Left lung (tissue), 4 donors: ENCODE measurements at regions not wholly inside any gene's neighbourhood (a gene's known extent, or its start where the extent isn't known, plus 50 kb on each side); places are given as distances from the start of the nearest gene placed in this dataset.
A peak's percentile ranks its signal among the peaks of the same experiment; 100 is the strongest.

Experiments
- ATAC-seq: fragments of 200-7000 bp; cut with Tn5 transposase; one replicate; pipeline ENCODE4 v1.9.1; 2020; ENCODE audit warnings: moderate library complexity
- DNase-seq, 4 donors: peaks; one replicate each; pipeline ENCODE4 v3.0.0-alpha.2; 2013 to 2020
- H3K27ac ChIP-seq, 2 donors: fragments of 200-600 bp; sonication (generic) in 1 of 2; one replicate each; pipeline versions ENCODE4 v1.5.0 to v1.8.0; 2020 to 2021
- H3K27me3 ChIP-seq, 2 donors: fragments of 200-600 bp; sonication (generic) in 1 of 2; one replicate each; pipeline versions ENCODE4 v1.5.0 to v1.8.0; 2020 to 2021
- H3K36me3 ChIP-seq, 2 donors: fragments of 200-600 bp; sonication (generic) in 1 of 2; one replicate each; pipeline versions ENCODE4 v1.5.0 to v1.8.0; 2020 to 2021
- H3K4me1 ChIP-seq, 2 donors: fragments of 200-600 bp; one replicate each; pipeline ENCODE4 v1.8.0; 2021
- H3K4me3 ChIP-seq, 2 donors: fragments of 200-600 bp; sonication (generic) in 1 of 2; one replicate each; pipeline versions ENCODE4 v1.5.0 to v1.8.0; 2020 to 2021; ENCODE audit warnings: mild to moderate bottlenecking in 1 of 2
- H3K9me3 ChIP-seq, 2 donors: fragments of 200-600 bp; sonication (generic) in 1 of 2; one replicate each; pipeline versions ENCODE4 v1.5.0 to v1.8.0; 2020 to 2021
- intact Hi-C, 2 donors: fragments of 100-400 bp; cut with DNase I; formaldehyde crosslinking; loops; one replicate each; pipeline versions ENCODE4 v1.11.2 to v1.14.2; 2022
- TF ChIP-seq, protein P1 (sequence below), 2 donors: fragments of 200-600 bp; sonication (generic) in 1 of 2; IDR thresholded peaks; one replicate each; pipeline versions ENCODE4 v1.5.0 to v1.8.0; 2021; ENCODE audit warnings: antibody characterized with exemption in 2 of 2
- donor health status: DM: no; HTN: yes; CAD: no.
- donor health status: DM: no; HTN: no; CAD: no.

DNA sequence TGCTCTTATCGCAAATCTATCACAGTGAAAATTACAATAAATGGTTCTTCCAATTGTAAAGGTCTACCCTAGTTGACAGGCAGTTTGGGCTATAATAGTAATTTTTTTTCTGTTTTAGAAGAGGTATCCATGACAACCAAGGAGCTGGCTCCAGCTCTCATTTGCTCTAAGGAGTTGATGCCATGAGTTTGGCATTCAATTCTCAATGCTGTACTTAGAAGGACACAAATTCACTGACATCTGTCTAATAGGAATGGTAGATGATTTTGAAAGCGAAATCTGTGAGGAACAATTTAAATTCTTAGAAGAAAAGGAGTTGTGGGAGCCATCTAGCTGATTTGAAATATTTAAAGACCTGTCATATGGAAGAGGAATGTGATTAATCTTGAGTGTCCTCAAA, 203.6 kb upstream of the DAB2 start:
- ATAC-seq, result no peak
- intact Hi-C loops, result no loop called here
- DNase-seq, result no peak
- Histone ChIP-seq H3K9me3 (no peaks in the 10 kb centered on the region), H3K36me3 (no peaks in the 10 kb centered on the region), H3K27ac (no peak overlapping the region), H3K27me3 (no peaks in the 10 kb centered on the region), H3K4me3 (no peak overlapping the region), H3K4me1 (no peaks in the 10 kb centered on the region)
- TF ChIP-seq, protein P1, sequence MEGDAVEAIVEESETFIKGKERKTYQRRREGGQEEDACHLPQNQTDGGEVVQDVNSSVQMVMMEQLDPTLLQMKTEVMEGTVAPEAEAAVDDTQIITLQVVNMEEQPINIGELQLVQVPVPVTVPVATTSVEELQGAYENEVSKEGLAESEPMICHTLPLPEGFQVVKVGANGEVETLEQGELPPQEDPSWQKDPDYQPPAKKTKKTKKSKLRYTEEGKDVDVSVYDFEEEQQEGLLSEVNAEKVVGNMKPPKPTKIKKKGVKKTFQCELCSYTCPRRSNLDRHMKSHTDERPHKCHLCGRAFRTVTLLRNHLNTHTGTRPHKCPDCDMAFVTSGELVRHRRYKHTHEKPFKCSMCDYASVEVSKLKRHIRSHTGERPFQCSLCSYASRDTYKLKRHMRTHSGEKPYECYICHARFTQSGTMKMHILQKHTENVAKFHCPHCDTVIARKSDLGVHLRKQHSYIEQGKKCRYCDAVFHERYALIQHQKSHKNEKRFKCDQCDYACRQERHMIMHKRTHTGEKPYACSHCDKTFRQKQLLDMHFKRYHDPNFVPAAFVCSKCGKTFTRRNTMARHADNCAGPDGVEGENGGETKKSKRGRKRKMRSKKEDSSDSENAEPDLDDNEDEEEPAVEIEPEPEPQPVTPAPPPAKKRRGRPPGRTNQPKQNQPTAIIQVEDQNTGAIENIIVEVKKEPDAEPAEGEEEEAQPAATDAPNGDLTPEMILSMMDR (IDR thresholded peaks at IDR 0.05), result no peak

DNA sequence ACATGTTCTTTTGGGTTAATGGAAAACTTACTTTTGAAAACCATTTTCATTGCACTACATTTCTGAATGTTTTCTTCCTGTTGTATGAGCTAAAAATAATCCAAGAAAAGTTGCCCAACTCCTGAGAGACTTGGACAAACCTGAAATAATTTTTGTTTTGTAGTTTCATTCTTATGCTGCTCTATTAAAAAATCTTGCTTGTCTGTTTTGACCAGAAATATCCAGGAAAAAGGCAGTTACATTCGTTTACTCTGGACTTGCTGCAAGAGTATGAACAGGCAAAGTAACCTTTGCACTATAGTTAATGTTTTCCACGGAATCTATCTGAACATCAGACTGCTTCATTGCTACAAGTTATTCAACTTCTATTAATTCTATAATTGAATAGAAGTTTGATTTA, 200.1 kb upstream of the DAB2 start:
- DNase-seq (no peak), ATAC-seq (peak; percentile 36)
- TF ChIP-seq, protein P1 (IDR thresholded peaks at IDR 0.05), result no peak
- H3K4me1 ChIP-seq, result no peaks in the 10 kb centered on the region
- no peaks in the 10 kb centered on the region for H3K9me3 ChIP-seq
- no peaks in the 10 kb centered on the region for H3K27me3 ChIP-seq
- no peak overlapping the region for H3K4me3 ChIP-seq
- intact Hi-C loops, result no loop called here
- H3K27ac ChIP-seq, result no peak overlapping the region
- no peaks in the 10 kb centered on the region for H3K36me3 ChIP-seq

DNA sequence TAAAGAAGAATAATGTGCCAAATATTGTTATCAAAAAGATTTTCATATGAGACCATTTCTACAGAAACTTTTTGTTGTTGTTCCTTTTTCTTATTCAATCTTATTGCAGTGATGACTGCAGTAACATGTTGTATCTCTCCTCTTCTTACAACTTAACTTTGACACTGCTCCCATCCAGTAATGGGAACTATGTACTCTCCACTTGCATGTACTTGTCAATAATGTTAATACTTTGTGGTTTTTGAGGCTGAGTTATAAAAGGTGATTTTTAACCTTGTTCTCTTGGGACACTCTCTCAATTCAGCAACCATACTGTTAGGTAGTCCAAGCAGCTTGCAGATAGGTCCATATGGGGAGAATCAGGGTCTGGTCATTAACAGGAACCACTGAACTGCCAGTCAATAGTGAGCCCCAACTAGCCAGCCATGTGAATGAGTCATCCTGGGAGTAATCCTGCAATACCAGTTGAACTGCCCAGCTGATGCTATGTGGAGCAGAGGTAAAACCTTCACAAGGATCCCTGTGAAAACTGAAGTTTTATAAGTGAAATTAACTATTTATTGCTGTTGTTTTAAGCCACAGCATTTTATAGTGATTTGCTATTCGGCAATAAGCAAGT, 199.6 kb upstream of the DAB2 start:
- no peaks in the 10 kb centered on the region for H3K4me1 ChIP-seq
- H3K4me3 ChIP-seq, result no peak overlapping the region
- H3K27ac ChIP-seq, result no peak overlapping the region
- TF ChIP-seq, protein P1 (IDR thresholded peaks at IDR 0.05), result no peak
- H3K36me3 ChIP-seq, result no peaks in the 10 kb centered on the region
- no peaks in the 10 kb centered on the region for H3K9me3 ChIP-seq
- H3K27me3 ChIP-seq, result no peaks in the 10 kb centered on the region
- intact Hi-C loops, result no loop called here
- peak; percentile 92 for ATAC-seq
- peak in 1 of 4 donors; percentile 29 for DNase-seq

DNA sequence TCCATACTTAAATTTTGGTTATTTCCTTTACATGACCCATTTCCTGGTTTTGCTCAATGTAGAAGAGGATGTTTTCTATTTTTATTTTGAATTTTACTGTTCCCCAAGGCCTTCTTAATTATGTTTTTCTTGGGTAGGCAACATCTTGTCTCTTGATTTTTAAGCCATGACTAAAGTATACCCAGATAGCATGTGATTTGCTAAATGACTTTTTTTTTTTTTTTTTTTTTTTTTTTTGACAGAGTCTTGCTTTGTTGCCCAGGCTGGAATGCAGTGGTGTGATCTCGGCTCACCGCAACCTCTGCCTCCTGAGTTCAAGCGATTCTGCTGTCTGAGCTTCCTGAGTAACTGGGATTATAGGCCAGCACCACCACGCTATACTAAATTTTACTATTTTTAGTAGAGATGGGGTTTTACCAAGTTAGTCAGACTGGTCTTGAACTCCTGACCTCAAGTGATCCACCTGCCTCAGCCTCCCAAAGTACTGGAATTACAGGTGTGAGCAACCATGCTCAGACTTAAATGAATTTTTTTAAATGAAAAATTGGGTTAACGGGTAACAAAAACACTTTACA, 198.6 kb upstream of the DAB2 start:
- DNase-seq, result no peak
- Histone ChIP-seq H3K36me3 (no peaks in the 10 kb centered on the region), H3K4me1 (no peaks in the 10 kb centered on the region), H3K27ac (no peak overlapping the region), H3K4me3 (no peak overlapping the region), H3K27me3 (no peaks in the 10 kb centered on the region), H3K9me3 (no peaks in the 10 kb centered on the region)
- TF ChIP-seq, protein P1 (IDR thresholded peaks at IDR 0.05), result no peak
- no peak for ATAC-seq
- intact Hi-C loops, result no loop called here

DNA sequence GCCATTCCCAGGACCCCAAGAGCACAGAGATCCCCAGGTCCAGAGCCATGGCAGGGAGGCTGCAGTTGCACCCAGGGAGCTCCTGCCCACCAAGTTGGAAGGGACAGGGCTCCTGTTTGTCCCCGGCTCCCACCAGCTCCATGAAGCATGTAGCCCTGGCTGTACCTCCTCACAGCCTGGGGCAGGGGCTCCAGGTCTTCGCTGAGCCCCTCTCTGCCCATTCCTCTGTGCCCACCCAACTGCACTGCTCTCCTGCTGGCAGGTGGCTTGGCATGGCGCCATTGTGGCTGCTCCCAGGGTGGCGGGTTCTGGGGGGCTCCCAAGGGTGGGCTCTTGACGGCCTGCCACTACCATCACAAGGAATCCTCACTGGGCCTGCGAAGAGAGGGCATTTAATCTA, 197.5 kb upstream of the DAB2 start:
- Histone ChIP-seq H3K4me1 (no peaks in the 10 kb centered on the region), H3K4me3 (no peak overlapping the region), H3K9me3 (no peaks in the 10 kb centered on the region), H3K36me3 (no peaks in the 10 kb centered on the region), H3K27ac (no peak overlapping the region), H3K27me3 (no peaks in the 10 kb centered on the region)
- TF ChIP-seq, protein P1 (IDR thresholded peaks at IDR 0.05), result no peak
- intact Hi-C loops, result no loop called here
- DNase-seq, result peak in 1 of 4 donors; percentile 69
- no peak for ATAC-seq
